ENCODE measurements at regions not wholly inside any gene's neighbourhood (a gene's known extent, or its start where the extent isn't known, plus 50 kb on each side); places are given as distances from the start of the nearest gene placed in this dataset.

DNA sequence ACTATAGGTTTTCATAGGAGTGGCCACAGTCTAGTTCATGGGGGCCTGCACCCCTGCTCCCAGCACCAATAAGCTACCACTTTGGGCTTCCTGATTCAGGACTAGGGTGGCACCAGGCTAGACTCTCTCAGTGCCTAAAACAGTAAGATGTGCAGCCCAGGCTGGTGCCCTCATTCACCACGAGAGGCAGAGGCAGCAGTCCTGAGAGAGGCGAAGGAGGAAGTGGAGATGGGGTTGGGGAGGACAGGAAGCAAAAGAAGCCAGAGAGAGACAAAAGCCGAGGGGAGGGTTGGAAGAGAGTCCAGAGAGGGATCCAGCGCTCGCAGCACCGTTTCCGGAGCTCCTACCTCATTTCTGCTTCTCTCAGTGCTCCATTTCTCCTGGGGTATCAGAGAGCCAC, 180.9 kb downstream of the MED10 start (continued):
- no peak for TF ChIP-seq NR1H2 (CRISPR knock-in tag; IDR thresholded peaks at IDR 0.05)

DNA sequence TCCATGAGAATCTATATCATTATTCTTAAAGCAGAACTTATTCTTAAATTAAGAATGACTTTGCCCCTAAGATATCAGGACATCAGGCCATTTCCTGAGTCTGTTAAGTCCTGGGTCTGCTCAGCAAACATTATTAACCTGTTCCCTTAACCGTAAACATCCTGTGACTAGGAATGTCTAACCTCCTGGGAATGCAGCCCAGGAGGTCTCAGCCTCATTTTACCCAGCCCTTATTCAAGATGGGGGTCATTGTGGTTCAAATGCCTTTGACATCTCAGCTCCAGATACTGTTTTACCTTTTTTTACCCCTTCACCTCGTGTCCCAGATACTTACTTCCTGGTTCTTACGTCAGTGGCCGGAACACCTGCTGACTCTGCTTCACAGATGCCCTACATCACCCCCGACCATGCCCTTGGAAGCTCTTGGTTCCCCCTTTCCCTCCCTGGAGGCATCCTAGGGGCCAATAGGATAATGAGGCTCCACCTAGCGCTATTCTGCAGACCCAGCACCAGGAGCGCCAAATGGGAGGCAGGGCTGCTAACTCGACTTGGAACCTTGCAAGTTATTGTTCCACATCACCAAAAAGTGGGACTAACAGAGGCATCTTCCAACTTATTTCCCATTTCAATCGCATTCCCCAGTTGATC, 182.5 kb downstream of the MED10 start:
- TF ChIP-seq TP53 (CRISPR knock-in tag; IDR thresholded peaks at IDR 0.05): no peak
- no peak for TF ChIP-seq SMAD4 (CRISPR knock-in tag; IDR thresholded peaks at IDR 0.05)
- no peak for TF ChIP-seq IRF2 (CRISPR knock-in tag; IDR thresholded peaks at IDR 0.05; ENCODE audit: borderline replicate concordance, low read depth)
- TF ChIP-seq ZNF263 (CRISPR knock-in tag; IDR thresholded peaks at IDR 0.05; ENCODE audit: low read depth): no peak
- TF ChIP-seq SOX15 (CRISPR knock-in tag; IDR thresholded peaks at IDR 0.05): no peak
- TF ChIP-seq JUN (CRISPR knock-in tag; IDR thresholded peaks at IDR 0.05): no peak
- no peak for TF ChIP-seq ZNF232 (CRISPR knock-in tag; IDR thresholded peaks at IDR 0.05)
- TF ChIP-seq, protein P1, sequence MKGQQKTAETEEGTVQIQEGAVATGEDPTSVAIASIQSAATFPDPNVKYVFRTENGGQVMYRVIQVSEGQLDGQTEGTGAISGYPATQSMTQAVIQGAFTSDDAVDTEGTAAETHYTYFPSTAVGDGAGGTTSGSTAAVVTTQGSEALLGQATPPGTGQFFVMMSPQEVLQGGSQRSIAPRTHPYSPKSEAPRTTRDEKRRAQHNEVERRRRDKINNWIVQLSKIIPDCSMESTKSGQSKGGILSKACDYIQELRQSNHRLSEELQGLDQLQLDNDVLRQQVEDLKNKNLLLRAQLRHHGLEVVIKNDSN (CRISPR knock-in tag; IDR thresholded peaks at IDR 0.05): no peak
- TF ChIP-seq TEAD4 (CRISPR knock-in tag; IDR thresholded peaks at IDR 0.05): no peak
- TF ChIP-seq, protein P2, sequence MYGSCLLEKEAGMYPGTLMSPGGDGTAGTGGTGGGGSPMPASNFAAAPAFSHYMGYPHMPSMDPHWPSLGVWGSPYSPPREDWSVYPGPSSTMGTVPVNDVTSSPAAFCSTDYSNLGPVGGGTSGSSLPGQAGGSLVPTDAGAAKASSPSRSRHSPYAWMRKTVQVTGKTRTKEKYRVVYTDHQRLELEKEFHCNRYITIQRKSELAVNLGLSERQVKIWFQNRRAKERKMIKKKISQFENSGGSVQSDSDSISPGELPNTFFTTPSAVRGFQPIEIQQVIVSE (CRISPR knock-in tag; IDR thresholded peaks at IDR 0.05; ENCODE audit: borderline replicate concordance): no peak
- no peak for TF ChIP-seq ZNF671 (CRISPR knock-in tag; IDR thresholded peaks at IDR 0.05)
- TF ChIP-seq GTF2I (CRISPR knock-in tag; conservative IDR thresholded peaks at IDR 0.05): no peak
- TF ChIP-seq ZNF423 (CRISPR knock-in tag; IDR thresholded peaks at IDR 0.05): no peak
- TF ChIP-seq HMGA2 (CRISPR knock-in tag; IDR thresholded peaks at IDR 0.05): no peak
- TF ChIP-seq CREB1 (CRISPR knock-in tag; IDR thresholded peaks at IDR 0.05): no peak
- TF ChIP-seq, protein P3, sequence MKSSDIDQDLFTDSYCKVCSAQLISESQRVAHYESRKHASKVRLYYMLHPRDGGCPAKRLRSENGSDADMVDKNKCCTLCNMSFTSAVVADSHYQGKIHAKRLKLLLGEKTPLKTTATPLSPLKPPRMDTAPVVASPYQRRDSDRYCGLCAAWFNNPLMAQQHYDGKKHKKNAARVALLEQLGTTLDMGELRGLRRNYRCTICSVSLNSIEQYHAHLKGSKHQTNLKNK (CRISPR knock-in tag; IDR thresholded peaks at IDR 0.05): no peak
- no peak for TF ChIP-seq ETV6 (CRISPR knock-in tag; IDR thresholded peaks at IDR 0.05)
- TF ChIP-seq, protein P4, sequence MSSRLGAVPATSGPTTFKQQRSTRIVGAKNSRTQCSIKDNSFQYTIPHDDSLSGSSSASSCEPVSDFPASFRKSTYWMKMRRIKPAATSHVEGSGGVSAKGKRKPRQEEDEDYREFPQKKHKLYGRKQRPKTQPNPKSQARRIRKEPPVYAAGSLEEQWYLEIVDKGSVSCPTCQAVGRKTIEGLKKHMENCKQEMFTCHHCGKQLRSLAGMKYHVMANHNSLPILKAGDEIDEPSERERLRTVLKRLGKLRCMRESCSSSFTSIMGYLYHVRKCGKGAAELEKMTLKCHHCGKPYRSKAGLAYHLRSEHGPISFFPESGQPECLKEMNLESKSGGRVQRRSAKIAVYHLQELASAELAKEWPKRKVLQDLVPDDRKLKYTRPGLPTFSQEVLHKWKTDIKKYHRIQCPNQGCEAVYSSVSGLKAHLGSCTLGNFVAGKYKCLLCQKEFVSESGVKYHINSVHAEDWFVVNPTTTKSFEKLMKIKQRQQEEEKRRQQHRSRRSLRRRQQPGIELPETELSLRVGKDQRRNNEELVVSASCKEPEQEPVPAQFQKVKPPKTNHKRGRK (CRISPR knock-in tag; IDR thresholded peaks at IDR 0.05; ENCODE audit: borderline replicate concordance): no peak
- TF ChIP-seq, protein P5, sequence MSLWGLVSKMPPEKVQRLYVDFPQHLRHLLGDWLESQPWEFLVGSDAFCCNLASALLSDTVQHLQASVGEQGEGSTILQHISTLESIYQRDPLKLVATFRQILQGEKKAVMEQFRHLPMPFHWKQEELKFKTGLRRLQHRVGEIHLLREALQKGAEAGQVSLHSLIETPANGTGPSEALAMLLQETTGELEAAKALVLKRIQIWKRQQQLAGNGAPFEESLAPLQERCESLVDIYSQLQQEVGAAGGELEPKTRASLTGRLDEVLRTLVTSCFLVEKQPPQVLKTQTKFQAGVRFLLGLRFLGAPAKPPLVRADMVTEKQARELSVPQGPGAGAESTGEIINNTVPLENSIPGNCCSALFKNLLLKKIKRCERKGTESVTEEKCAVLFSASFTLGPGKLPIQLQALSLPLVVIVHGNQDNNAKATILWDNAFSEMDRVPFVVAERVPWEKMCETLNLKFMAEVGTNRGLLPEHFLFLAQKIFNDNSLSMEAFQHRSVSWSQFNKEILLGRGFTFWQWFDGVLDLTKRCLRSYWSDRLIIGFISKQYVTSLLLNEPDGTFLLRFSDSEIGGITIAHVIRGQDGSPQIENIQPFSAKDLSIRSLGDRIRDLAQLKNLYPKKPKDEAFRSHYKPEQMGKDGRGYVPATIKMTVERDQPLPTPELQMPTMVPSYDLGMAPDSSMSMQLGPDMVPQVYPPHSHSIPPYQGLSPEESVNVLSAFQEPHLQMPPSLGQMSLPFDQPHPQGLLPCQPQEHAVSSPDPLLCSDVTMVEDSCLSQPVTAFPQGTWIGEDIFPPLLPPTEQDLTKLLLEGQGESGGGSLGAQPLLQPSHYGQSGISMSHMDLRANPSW (CRISPR knock-in tag; conservative IDR thresholded peaks at IDR 0.05; ENCODE audit: low read depth): no peak
- ATAC-seq (peak; percentile 46), DNase-seq (ENCODE audit: low spot score) (no peak)
- ChIA-PET POLR2A (no interaction called here), CTCF (no interaction called here)
- H3K4me1 Mint-ChIP-seq: peaks cover 21% of the 10 kb centered on the region
- H3K9me3 Mint-ChIP-seq: peaks cover 22% of the 10 kb centered on the region
- H3K36me3 Mint-ChIP-seq: peaks cover 6% of the 10 kb centered on the region
- no peak overlapping the region for H3K27ac Mint-ChIP-seq
- peaks cover 5% of the 10 kb centered on the region for H3K27me3 Mint-ChIP-seq (ENCODE audit: low read depth)
- no peak overlapping the region for H3K4me3 Mint-ChIP-seq
